HFFc6 (cell line): ENCODE measurements at regions not wholly inside any gene's neighbourhood (a gene's known extent, or its start where the extent isn't known, plus 50 kb on each side); places are given as distances from the start of the nearest gene placed in this dataset.
"Not testable (repeated sequence)": the region's sequence is repeated elsewhere in the genome, so short reads cannot be mapped to it uniquely, and the experiment has no call there.

ENCODE experiments used
- DNase-seq: peaks from one replicate; pipeline ENCODE4 v3.0.0-alpha.2; 2018
- H3K27ac Mint-ChIP-seq: 2 replicates; pipeline ENCODE4 v1.8.0; 2020; ENCODE audit warnings: mild to moderate bottlenecking, mixed read lengths
- H3K27me3 Mint-ChIP-seq: 2 replicates; pipeline ENCODE4 v1.8.0; 2021; ENCODE audit warnings: mild to moderate bottlenecking, moderate library complexity, mixed read lengths; ENCODE audit not compliant: insufficient read depth
- H3K36me3 Mint-ChIP-seq: 2 replicates; pipeline ENCODE4 v1.8.0; 2021; ENCODE audit warnings: low read depth, mixed read lengths
- H3K4me1 Mint-ChIP-seq: 2 replicates; pipeline ENCODE4 v1.8.0; 2020; ENCODE audit warnings: low read depth, mixed read lengths
- H3K4me3 Mint-ChIP-seq: 2 replicates; pipeline ENCODE4 v1.8.0; 2020; ENCODE audit warnings: mild to moderate bottlenecking, moderate library complexity, mixed read lengths
- H3K9me3 Mint-ChIP-seq: 2 replicates; pipeline ENCODE4 v1.8.0; 2020; ENCODE audit warnings: mild to moderate bottlenecking, mixed read lengths
- TF ChIP-seq, protein P1 (sequence below): fragments of 200-600 bp; sonication (generic); IDR thresholded peaks from 2 replicates; pipeline ENCODE4 v1.5.0; 2021; ENCODE audit warnings: antibody characterized with exemption, mild to moderate bottlenecking

- Mint-ChIP-seq H3K4me1 (peaks cover 11% of the 10 kb centered on the region), H3K36me3 (no peaks in the 10 kb centered on the region), H3K4me3 (no peak overlapping the region), H3K27me3 (peaks cover 10% of the 10 kb centered on the region), H3K27ac (no peak overlapping the region), H3K9me3 (no peaks in the 10 kb centered on the region)
- TF ChIP-seq, protein P1, sequence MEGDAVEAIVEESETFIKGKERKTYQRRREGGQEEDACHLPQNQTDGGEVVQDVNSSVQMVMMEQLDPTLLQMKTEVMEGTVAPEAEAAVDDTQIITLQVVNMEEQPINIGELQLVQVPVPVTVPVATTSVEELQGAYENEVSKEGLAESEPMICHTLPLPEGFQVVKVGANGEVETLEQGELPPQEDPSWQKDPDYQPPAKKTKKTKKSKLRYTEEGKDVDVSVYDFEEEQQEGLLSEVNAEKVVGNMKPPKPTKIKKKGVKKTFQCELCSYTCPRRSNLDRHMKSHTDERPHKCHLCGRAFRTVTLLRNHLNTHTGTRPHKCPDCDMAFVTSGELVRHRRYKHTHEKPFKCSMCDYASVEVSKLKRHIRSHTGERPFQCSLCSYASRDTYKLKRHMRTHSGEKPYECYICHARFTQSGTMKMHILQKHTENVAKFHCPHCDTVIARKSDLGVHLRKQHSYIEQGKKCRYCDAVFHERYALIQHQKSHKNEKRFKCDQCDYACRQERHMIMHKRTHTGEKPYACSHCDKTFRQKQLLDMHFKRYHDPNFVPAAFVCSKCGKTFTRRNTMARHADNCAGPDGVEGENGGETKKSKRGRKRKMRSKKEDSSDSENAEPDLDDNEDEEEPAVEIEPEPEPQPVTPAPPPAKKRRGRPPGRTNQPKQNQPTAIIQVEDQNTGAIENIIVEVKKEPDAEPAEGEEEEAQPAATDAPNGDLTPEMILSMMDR = no peak
- no peak for DNase-seq
These were observed 242.6 kb downstream of the SLC4A3 start for GRCh38 chr2:219870041-219870440.

DNA sequence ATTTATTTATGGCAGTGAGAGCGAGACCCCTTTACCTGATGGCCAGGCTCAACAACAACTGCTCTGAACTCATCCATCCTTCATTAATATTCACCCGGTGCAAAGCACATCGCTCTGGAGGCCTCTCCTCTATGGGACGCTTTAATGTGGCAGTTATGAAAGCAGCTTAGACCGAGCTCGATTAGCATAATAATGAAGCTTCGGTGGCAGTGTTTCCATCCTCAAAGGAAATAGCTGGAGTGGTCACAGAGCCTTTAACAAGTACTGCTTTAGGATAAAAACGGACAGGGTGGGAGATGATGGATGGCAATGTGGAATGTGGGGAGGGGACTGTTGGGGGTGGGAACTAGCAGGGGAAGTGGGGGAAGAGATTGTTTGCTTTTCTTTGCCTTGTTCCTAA lies 243.9 kb downstream of the SLC4A3 start:
- TF ChIP-seq, protein P1 = no peak
- Mint-ChIP-seq H3K9me3 (no peaks in the 10 kb centered on the region), H3K4me3 (no peak overlapping the region), H3K27ac (no peak overlapping the region), H3K36me3 (no peaks in the 10 kb centered on the region), H3K4me1 (peaks cover 11% of the 10 kb centered on the region), H3K27me3 (peaks cover 5% of the 10 kb centered on the region)
- DNase-seq = no peak

DNA sequence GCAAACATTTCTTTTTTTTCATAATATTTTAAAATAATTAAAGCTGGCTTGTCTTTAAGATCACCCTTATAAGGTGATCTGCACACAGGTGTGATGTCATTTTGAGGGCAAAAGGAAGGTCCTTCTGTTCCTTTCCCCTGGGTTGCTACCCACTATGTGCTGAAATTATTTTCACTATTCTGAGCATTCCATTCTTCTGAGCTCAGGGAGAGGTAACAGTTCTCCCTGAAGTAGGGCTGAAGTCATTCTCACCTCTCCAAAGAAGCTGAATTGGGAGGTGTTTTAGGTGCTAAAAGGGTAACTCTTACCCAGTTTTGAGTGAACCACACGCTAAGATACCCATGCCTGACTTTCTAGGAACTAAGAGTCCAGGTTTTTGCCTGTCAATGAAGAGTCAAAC lies 247.6 kb downstream of the SLC4A3 start:
- DNase-seq = no peak
- H3K9me3 Mint-ChIP-seq = no peaks in the 10 kb centered on the region
- H3K4me3 Mint-ChIP-seq = no peak overlapping the region
- H3K27me3 Mint-ChIP-seq = peaks cover 11% of the 10 kb centered on the region
- no peaks in the 10 kb centered on the region for H3K4me1 Mint-ChIP-seq
- TF ChIP-seq, protein P1 = no peak
- H3K36me3 Mint-ChIP-seq = no peaks in the 10 kb centered on the region
- no peak overlapping the region for H3K27ac Mint-ChIP-seq

DNA sequence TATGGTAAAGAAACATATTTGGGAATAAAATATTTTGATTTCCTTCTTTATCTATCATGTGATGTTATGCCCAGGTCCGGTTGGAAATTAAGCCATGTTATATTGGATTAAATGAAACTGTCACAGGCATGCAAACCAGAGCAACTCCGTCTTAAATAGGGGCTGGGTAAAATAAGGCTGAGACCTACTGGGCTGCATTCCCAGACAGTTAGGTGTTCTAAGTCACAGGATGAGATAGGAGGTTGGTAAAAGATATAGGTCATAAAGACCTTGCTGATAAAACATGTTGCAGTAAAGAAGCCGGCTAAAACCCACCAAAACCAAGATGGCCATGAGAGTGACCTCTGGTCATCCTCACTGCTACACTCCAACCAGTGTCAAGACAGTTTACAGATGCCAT lies 248.6 kb downstream of the SLC4A3 start:
- not testable (repeated sequence) for H3K36me3 Mint-ChIP-seq, H3K4me1 Mint-ChIP-seq, DNase-seq, H3K27ac Mint-ChIP-seq, H3K4me3 Mint-ChIP-seq, H3K9me3 Mint-ChIP-seq
- peaks cover 11% of the 10 kb centered on the region for H3K27me3 Mint-ChIP-seq

DNA sequence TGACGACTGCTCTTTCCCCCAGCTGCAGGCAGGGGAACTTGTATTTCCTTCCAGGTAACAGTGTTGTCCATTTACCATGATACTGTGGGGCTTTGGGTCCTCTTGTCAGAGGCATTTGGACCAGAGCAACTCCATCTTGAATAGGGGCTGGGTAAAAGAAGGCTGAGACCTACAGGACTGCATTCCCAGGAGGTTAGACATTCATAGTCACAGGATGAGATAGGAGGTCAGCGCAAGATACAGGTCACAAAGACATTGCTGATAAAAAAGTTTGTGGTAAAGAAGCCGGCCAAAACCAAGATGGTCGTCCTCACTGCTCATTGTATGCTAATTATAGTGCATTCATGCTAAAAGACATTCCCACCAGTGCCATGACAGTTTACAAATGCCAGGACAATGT lies 249.5 kb downstream of the SLC4A3 start:
- TF ChIP-seq, protein P1 = no peak
- no peak for DNase-seq
- Mint-ChIP-seq H3K9me3 (no peaks in the 10 kb centered on the region), H3K4me1 (no peaks in the 10 kb centered on the region), H3K4me3 (no peak overlapping the region), H3K27me3 (peaks cover 11% of the 10 kb centered on the region), H3K27ac (no peak overlapping the region), H3K36me3 (no peaks in the 10 kb centered on the region)

DNA sequence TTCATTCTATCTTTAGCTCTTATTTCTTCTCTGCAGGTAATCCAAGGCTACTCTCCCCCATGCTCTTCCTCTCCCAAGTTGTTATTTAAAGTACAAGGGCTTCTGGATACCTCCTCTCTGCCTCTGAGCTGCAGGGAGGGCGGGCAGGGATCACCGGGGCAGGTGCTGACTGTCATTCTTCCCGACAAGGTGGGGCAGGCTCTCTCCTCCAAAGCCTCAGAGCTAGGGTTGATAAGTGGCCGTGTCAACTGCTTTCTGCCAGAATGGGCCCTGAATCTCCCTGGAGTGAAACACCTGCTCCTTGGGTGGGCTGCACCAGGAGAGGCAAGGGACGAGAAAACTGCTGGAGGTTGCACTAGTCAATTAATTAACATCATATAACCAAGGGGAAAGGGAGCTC lies 250.3 kb downstream of the SLC4A3 start:
- no peak overlapping the region for H3K27ac Mint-ChIP-seq
- no peak for DNase-seq
- TF ChIP-seq, protein P1 = no peak
- no peaks in the 10 kb centered on the region for H3K4me1 Mint-ChIP-seq
- H3K9me3 Mint-ChIP-seq = no peaks in the 10 kb centered on the region
- no peaks in the 10 kb centered on the region for H3K36me3 Mint-ChIP-seq
- H3K27me3 Mint-ChIP-seq = peaks cover 11% of the 10 kb centered on the region
- H3K4me3 Mint-ChIP-seq = no peak overlapping the region
